T-helper 1 cell treated with Interleukin-12 subunit alpha and Interleukin-12 subunit beta and Interleukin-4 antibody, amounts not matched to agents 30 μg/mL and 1 μg/mL, for 36 hours (primary cell): ENCODE measurements at regions not wholly inside any gene's neighbourhood (a gene's known extent, or its start where the extent isn't known, plus 50 kb on each side); places are given as distances from the start of the nearest gene placed in this dataset.

Source experiments
- H3K27ac Mint-ChIP-seq: one replicate; pipeline ENCODE4 v1.8.0; 2021; ENCODE audit warnings: mild to moderate bottlenecking, mixed read lengths
- H3K27me3 Mint-ChIP-seq: one replicate; pipeline ENCODE4 v1.8.0; 2021; ENCODE audit warnings: low read depth, mixed read lengths
- H3K36me3 Mint-ChIP-seq: one replicate; pipeline ENCODE4 v1.8.0; 2021; ENCODE audit warnings: low read depth, mixed read lengths
- H3K4me1 Mint-ChIP-seq: one replicate; pipeline ENCODE4 v1.8.0; 2021; ENCODE audit warnings: low read depth, mixed read lengths
- H3K4me3 Mint-ChIP-seq: one replicate; pipeline ENCODE4 v1.8.0; 2021; ENCODE audit warnings: mild to moderate bottlenecking, moderate library complexity, mixed read lengths
- H3K9me3 Mint-ChIP-seq: one replicate; pipeline ENCODE4 v1.8.0; 2021; ENCODE audit warnings: mixed read lengths

GRCh38 chr2:194999771-195000170 lies 657.3 kb upstream of the SLC39A10 start:
- H3K9me3 Mint-ChIP-seq: no peaks in the 10 kb centered on the region
- H3K27ac Mint-ChIP-seq: no peak overlapping the region
- no peak overlapping the region for H3K4me3 Mint-ChIP-seq
- H3K36me3 Mint-ChIP-seq: no peaks in the 10 kb centered on the region
- no peaks in the 10 kb centered on the region for H3K27me3 Mint-ChIP-seq
- H3K4me1 Mint-ChIP-seq: no peaks in the 10 kb centered on the region

- Mint-ChIP-seq H3K36me3 (no peaks in the 10 kb centered on the region), H3K27ac (no peak overlapping the region), H3K4me3 (no peak overlapping the region), H3K9me3 (no peaks in the 10 kb centered on the region), H3K27me3 (no peaks in the 10 kb centered on the region), H3K4me1 (no peaks in the 10 kb centered on the region)
These were observed 664.4 kb upstream of the SLC39A10 start for GRCh38 chr2:194992648-194993047.

GRCh38 chr2:194985258-194985657 lies 671.8 kb upstream of the SLC39A10 start:
- no peak overlapping the region for H3K27ac Mint-ChIP-seq
- H3K4me3 Mint-ChIP-seq: no peak overlapping the region
- H3K27me3 Mint-ChIP-seq: no peaks in the 10 kb centered on the region

GRCh38 chr2:194962254-194962653 lies 694.8 kb upstream of the SLC39A10 start:
- H3K4me1 Mint-ChIP-seq: no peaks in the 10 kb centered on the region
- H3K27ac Mint-ChIP-seq: no peak overlapping the region
- no peaks in the 10 kb centered on the region for H3K27me3 Mint-ChIP-seq
- H3K9me3 Mint-ChIP-seq: peaks cover 15% of the 10 kb centered on the region
- no peak overlapping the region for H3K4me3 Mint-ChIP-seq
- no peaks in the 10 kb centered on the region for H3K36me3 Mint-ChIP-seq

More at GRCh38 chr2:194985258-194985657, 671.8 kb upstream of the SLC39A10 start:
- H3K9me3 Mint-ChIP-seq: peaks cover 28% of the 10 kb centered on the region
- no peaks in the 10 kb centered on the region for H3K4me1 Mint-ChIP-seq
- H3K36me3 Mint-ChIP-seq: no peaks in the 10 kb centered on the region

GRCh38 chr2:194954218-194954617 lies 702.8 kb upstream of the SLC39A10 start:
- Mint-ChIP-seq H3K9me3 (no peaks in the 10 kb centered on the region), H3K4me3 (no peak overlapping the region), H3K27me3 (no peaks in the 10 kb centered on the region), H3K27ac (no peak overlapping the region), H3K36me3 (no peaks in the 10 kb centered on the region), H3K4me1 (no peaks in the 10 kb centered on the region)

- no peaks in the 10 kb centered on the region for H3K36me3 Mint-ChIP-seq
- H3K4me3 Mint-ChIP-seq: no peak overlapping the region
- no peaks in the 10 kb centered on the region for H3K27me3 Mint-ChIP-seq
- no peaks in the 10 kb centered on the region for H3K9me3 Mint-ChIP-seq
- no peak overlapping the region for H3K27ac Mint-ChIP-seq
- no peaks in the 10 kb centered on the region for H3K4me1 Mint-ChIP-seq
These were observed 710.2 kb upstream of the SLC39A10 start for GRCh38 chr2:194946826-194947225.

GRCh38 chr2:194938066-194938465 lies 719.0 kb upstream of the SLC39A10 start:
- no peaks in the 10 kb centered on the region for H3K4me1 Mint-ChIP-seq
- H3K27me3 Mint-ChIP-seq: no peaks in the 10 kb centered on the region
- no peak overlapping the region for H3K27ac Mint-ChIP-seq
- no peaks in the 10 kb centered on the region for H3K9me3 Mint-ChIP-seq
- H3K4me3 Mint-ChIP-seq: no peak overlapping the region
- H3K36me3 Mint-ChIP-seq: no peaks in the 10 kb centered on the region

- no peak overlapping the region for H3K4me3 Mint-ChIP-seq
- no peaks in the 10 kb centered on the region for H3K27me3 Mint-ChIP-seq
- H3K9me3 Mint-ChIP-seq: no peaks in the 10 kb centered on the region
- no peak overlapping the region for H3K27ac Mint-ChIP-seq
- H3K4me1 Mint-ChIP-seq: no peaks in the 10 kb centered on the region
- no peaks in the 10 kb centered on the region for H3K36me3 Mint-ChIP-seq
These were observed 729.5 kb upstream of the SLC39A10 start for GRCh38 chr2:194927489-194927888.

- Mint-ChIP-seq H3K9me3 (no peaks in the 10 kb centered on the region), H3K36me3 (no peaks in the 10 kb centered on the region), H3K27me3 (no peaks in the 10 kb centered on the region), H3K27ac (no peak overlapping the region), H3K4me3 (no peak overlapping the region), H3K4me1 (no peaks in the 10 kb centered on the region)
These were observed 730.2 kb upstream of the SLC39A10 start for GRCh38 chr2:194926873-194927272.

- Mint-ChIP-seq H3K4me3 (no peak overlapping the region), H3K9me3 (no peaks in the 10 kb centered on the region), H3K27me3 (no peaks in the 10 kb centered on the region), H3K27ac (no peak overlapping the region), H3K4me1 (no peaks in the 10 kb centered on the region), H3K36me3 (no peaks in the 10 kb centered on the region)
These were observed 731.3 kb upstream of the SLC39A10 start for GRCh38 chr2:194925742-194926141.

GRCh38 chr2:194917519-194917918 lies 739.5 kb upstream of the SLC39A10 start:
- Mint-ChIP-seq H3K4me3 (no peak overlapping the region), H3K9me3 (no peaks in the 10 kb centered on the region), H3K36me3 (no peaks in the 10 kb centered on the region), H3K4me1 (no peaks in the 10 kb centered on the region), H3K27me3 (no peaks in the 10 kb centered on the region), H3K27ac (no peak overlapping the region)

- no peaks in the 10 kb centered on the region for H3K36me3 Mint-ChIP-seq
- no peaks in the 10 kb centered on the region for H3K27me3 Mint-ChIP-seq
- no peaks in the 10 kb centered on the region for H3K4me1 Mint-ChIP-seq
- H3K27ac Mint-ChIP-seq: no peak overlapping the region
- H3K9me3 Mint-ChIP-seq: no peaks in the 10 kb centered on the region
- no peak overlapping the region for H3K4me3 Mint-ChIP-seq
These were observed 741.5 kb upstream of the SLC39A10 start for GRCh38 chr2:194915485-194915884.

GRCh38 chr2:194907569-194907968 lies 749.5 kb upstream of the SLC39A10 start:
- no peaks in the 10 kb centered on the region for H3K27me3 Mint-ChIP-seq
- H3K4me1 Mint-ChIP-seq: no peaks in the 10 kb centered on the region
- H3K4me3 Mint-ChIP-seq: no peak overlapping the region
- no peak overlapping the region for H3K27ac Mint-ChIP-seq
- H3K36me3 Mint-ChIP-seq: no peaks in the 10 kb centered on the region
- no peaks in the 10 kb centered on the region for H3K9me3 Mint-ChIP-seq

- Mint-ChIP-seq H3K36me3 (no peaks in the 10 kb centered on the region), H3K27ac (no peak overlapping the region), H3K4me1 (no peaks in the 10 kb centered on the region), H3K4me3 (no peak overlapping the region), H3K9me3 (no peaks in the 10 kb centered on the region), H3K27me3 (no peaks in the 10 kb centered on the region)
These were observed 760.2 kb upstream of the SLC39A10 start for GRCh38 chr2:194896871-194897270.

- no peaks in the 10 kb centered on the region for H3K9me3 Mint-ChIP-seq
- no peak overlapping the region for H3K4me3 Mint-ChIP-seq
- H3K36me3 Mint-ChIP-seq: no peaks in the 10 kb centered on the region
- H3K27me3 Mint-ChIP-seq: no peaks in the 10 kb centered on the region
- no peak overlapping the region for H3K27ac Mint-ChIP-seq
- no peaks in the 10 kb centered on the region for H3K4me1 Mint-ChIP-seq
These were observed 773.3 kb upstream of the SLC39A10 start for GRCh38 chr2:194883711-194884110.

- Mint-ChIP-seq H3K27me3 (no peaks in the 10 kb centered on the region), H3K27ac (no peak overlapping the region), H3K4me3 (no peak overlapping the region), H3K9me3 (no peaks in the 10 kb centered on the region), H3K36me3 (no peaks in the 10 kb centered on the region), H3K4me1 (peaks cover 1% of the 10 kb centered on the region)
These were observed 786.0 kb upstream of the SLC39A10 start for GRCh38 chr2:194870974-194871535.
